Heart left ventricle (tissue), 13 donors: ENCODE measurements at regions not wholly inside any gene's neighbourhood (a gene's known extent, or its start where the extent isn't known, plus 50 kb on each side); places are given as distances from the start of the nearest gene placed in this dataset.

ENCODE experiments used
- CTCF ChIP-seq, 12 donors: fragments of 200-600 bp; sonication (generic) in 4 of 12; IDR thresholded peaks; one replicate each; pipeline versions ENCODE4 v1.5.0 to v1.8.0; 2018 to 2022; ENCODE audit warnings: antibody characterized with exemption in 12 of 12, mild to moderate bottlenecking in 5 of 12
- POLR2A ChIP-seq, 2 donors: fragments of 450-650 bp; IDR thresholded peaks; one replicate each; pipeline ENCODE4 v1.6.1; 2017; ENCODE audit warnings: antibody characterized with exemption in 2 of 2, mild to moderate bottlenecking in 2 of 2, moderate library complexity in 2 of 2
- donor health status: ischemic (EF 13 %, LVEDD 7.1; RV severe dilation, severe dysfunction).
- donor health status: DM: no; HTN: yes; CAD: no.
- donor health status: DM: no; HTN: no; CAD: no.
- donor health status: ischemic (EF 25% LVEDD 6.9; RV normal size, moderate dysfunction).
- donor health status: ischemic (EF 25% LVEDD 5.7; RV mildly dilated, moderate dysfunction).
- donor health status: ischemic (EF 35%, LVEDD 5.7; RV mildly dilated, moderate dysfunction).
- donor health status: nonischemic (EF 11% LVEDD 7.7; RV severe dilation, severe dysfunction).
- donor health status: DM: yes; HTN: yes; CAD: no.
- donor health status: PGD.
- donor health status: ischemic (EF 29% LVEDD 5.4; RV normal size, mild dysfunction).
- donor health status: nonischemic (EF 23%, LVEDD 6.1; RV moderate dilation, normal function).

GRCh38 chr10:4231439-4231838 lies 446.4 kb upstream of the KLF6 start:
- TF ChIP-seq POLR2A (IDR thresholded peaks at IDR 0.05) (no peak), CTCF (IDR thresholded peaks at IDR 0.05) (no peak)
